ENCODE measurements at regions not wholly inside any gene's neighbourhood (a gene's known extent, or its start where the extent isn't known, plus 50 kb on each side); places are given as distances from the start of the nearest gene placed in this dataset.
"Not testable (repeated sequence)": the region's sequence is repeated elsewhere in the genome, so short reads cannot be mapped to it uniquely, and the experiment has no call there.

- Histone ChIP-seq H3K4me3 (ENCODE audit: low read depth, low read length) (no peak overlapping the region), H3K27ac (no peak overlapping the region), H3K27me3 (replicated peaks) (no peaks in the 10 kb centered on the region), H3K36me3 (replicated peaks) (no peaks in the 10 kb centered on the region)
- in situ Hi-C loops (cut with HindIII; ENCODE audit: low pct_ligation_motif_present, low sequenced_read_pairs) = no loop called here
- no peak for DNase-seq
- no peak for TF ChIP-seq CTCF (IDR thresholded peaks at IDR 0.05; ENCODE audit: low read depth, low read length, missing control alignments)
Observed at GRCh38 chr6:137304020-137304780, 85.0 kb upstream of the IFNGR1 start.

DNA sequence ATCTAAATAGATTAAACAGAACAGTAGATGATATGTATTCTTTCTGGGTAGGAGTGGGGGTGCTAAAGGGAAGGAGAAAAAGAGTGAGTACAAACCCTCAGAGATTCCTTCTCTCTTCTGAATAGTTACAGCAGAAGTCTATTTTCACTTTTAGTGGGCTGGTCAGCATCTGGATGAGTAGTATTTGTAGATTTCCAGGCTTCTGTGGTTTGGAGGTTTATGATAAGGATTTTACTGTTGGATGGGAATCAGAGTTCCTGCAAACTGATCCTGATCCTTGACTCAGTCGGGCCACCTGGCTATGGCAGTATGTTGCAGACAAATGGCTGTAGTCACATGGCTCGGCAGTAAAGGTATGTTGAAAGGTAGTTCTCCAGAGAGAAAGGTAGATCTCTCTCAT is 84.3 kb upstream of the IFNGR1 start:
- in situ Hi-C loops (cut with HindIII; ENCODE audit: low pct_ligation_motif_present, low sequenced_read_pairs) = no loop called here
- Histone ChIP-seq H3K4me3 (ENCODE audit: low read depth, low read length) (no peak overlapping the region), H3K27ac (no peak overlapping the region), H3K27me3 (replicated peaks) (no peaks in the 10 kb centered on the region), H3K36me3 (replicated peaks) (no peaks in the 10 kb centered on the region)
- no peak for TF ChIP-seq CTCF (IDR thresholded peaks at IDR 0.05; ENCODE audit: low read depth, low read length, missing control alignments)
- no peak for DNase-seq

GRCh38 chr6:137299681-137300080 is 80.5 kb upstream of the IFNGR1 start:
- DNase-seq = no peak
- Histone ChIP-seq H3K27ac (no peak overlapping the region), H3K4me3 (ENCODE audit: low read depth, low read length) (no peak overlapping the region), H3K36me3 (replicated peaks) (no peaks in the 10 kb centered on the region), H3K27me3 (replicated peaks) (no peaks in the 10 kb centered on the region)
- in situ Hi-C loops (cut with HindIII; ENCODE audit: low pct_ligation_motif_present, low sequenced_read_pairs) = no loop called here
- TF ChIP-seq CTCF (IDR thresholded peaks at IDR 0.05; ENCODE audit: low read depth, low read length, missing control alignments) = no peak

DNA sequence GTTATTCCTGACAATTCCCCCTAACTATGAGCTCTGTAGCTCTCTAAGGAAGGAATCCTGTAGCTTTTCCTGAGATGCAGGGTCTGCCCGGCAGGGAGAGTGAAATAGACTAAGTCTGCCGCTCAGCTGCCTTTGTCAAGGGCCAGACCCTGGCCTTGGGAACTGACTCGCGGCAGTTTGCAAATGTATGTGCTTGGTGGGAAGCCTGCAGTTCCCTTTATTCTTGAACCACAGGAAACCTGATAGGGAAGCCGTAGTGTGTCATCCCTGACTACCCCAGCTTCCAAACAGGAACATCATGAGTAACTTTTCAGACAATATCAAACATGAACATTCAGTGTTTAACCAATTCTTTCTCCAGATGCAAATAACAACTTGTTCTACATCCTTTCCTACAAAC is 78.7 kb upstream of the IFNGR1 start:
- Histone ChIP-seq H3K4me3 (ENCODE audit: low read depth, low read length) (no peak overlapping the region), H3K27me3 (replicated peaks) (no peaks in the 10 kb centered on the region), H3K36me3 (replicated peaks) (no peaks in the 10 kb centered on the region), H3K27ac (no peak overlapping the region)
- in situ Hi-C loops (cut with HindIII; ENCODE audit: low pct_ligation_motif_present, low sequenced_read_pairs) = no loop called here
- TF ChIP-seq CTCF (IDR thresholded peaks at IDR 0.05; ENCODE audit: low read depth, low read length, missing control alignments) = no peak
- DNase-seq = peak; percentile 74

DNA sequence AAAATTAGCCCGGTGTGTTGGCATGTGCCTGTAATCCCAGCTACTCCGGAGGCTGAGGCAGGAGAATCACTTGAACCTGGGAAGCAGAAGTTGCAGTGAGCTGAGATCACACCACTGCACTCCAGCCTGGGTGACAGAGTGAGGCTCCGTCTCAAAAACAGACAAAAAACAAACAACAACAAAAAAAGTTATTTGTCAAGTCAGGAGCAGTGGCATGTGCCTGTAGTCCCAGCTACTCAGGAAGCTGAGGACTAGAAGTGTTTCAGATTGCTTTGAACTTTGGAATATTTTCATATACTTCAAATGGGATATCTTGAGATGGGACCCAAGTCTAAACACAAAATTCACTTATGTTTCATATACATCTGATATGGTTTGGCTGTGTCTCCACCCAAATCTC is 73.1 kb upstream of the IFNGR1 start:
- DNase-seq; in situ Hi-C loops (cut with HindIII; ENCODE audit: low pct_ligation_motif_present, low sequenced_read_pairs); H3K4me3 ChIP-seq (ENCODE audit: low read depth, low read length); H3K27me3 ChIP-seq (replicated peaks); H3K36me3 ChIP-seq (replicated peaks); H3K27ac ChIP-seq: not testable (repeated sequence)

DNA sequence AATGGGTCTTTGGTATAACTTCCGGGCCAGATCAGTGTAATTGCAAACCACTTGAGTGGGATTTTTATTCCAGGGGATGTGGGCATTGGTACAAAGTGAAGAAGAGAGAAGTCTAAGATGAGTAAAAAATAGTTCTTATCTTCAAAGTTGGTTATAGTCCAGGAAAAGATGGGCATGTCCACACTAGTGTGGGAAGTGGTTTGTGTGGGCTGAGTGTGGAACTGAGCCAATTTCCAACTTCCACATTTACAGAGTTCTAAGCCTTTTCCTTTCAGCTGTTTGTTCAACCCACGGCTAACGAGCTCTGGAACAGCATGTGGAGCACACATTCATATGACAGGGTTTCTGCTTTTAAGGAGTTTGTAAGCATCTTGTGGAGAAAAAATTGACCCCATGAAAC is 72.3 kb upstream of the IFNGR1 start:
- Histone ChIP-seq H3K36me3 (replicated peaks) (no peaks in the 10 kb centered on the region), H3K27ac (no peak overlapping the region), H3K4me3 (ENCODE audit: low read depth, low read length) (no peak overlapping the region), H3K27me3 (replicated peaks) (no peaks in the 10 kb centered on the region)
- in situ Hi-C loops (cut with HindIII; ENCODE audit: low pct_ligation_motif_present, low sequenced_read_pairs) = no loop called here
- no peak for TF ChIP-seq CTCF (IDR thresholded peaks at IDR 0.05; ENCODE audit: low read depth, low read length, missing control alignments)
- DNase-seq = peak; percentile 35

Data from brain microvascular endothelial cell (primary cell).